Ascending aorta (tissue), 2 donors: ENCODE measurements at regions not wholly inside any gene's neighbourhood (a gene's known extent, or its start where the extent isn't known, plus 50 kb on each side); places are given as distances from the start of the nearest gene placed in this dataset.

Experiments used
- DNase-seq, 2 donors: peaks; one replicate each; pipeline ENCODE4 v3.0.0-alpha.2; 2019; ENCODE audit warnings: low spot score in 2 of 2
- H3K27ac ChIP-seq, 2 donors: fragments of 200-600 bp; sonication (generic); one replicate each; pipeline ENCODE4 v1.5.1; 2016 to 2017; ENCODE audit warnings: mild to moderate bottlenecking in 1 of 2
- H3K27me3 ChIP-seq: fragments of 200-600 bp; sonication (generic); one replicate; pipeline ENCODE4 v1.5.1; 2017
- H3K36me3 ChIP-seq, 2 donors: fragments of 200-600 bp; sonication (generic); one replicate each; pipeline ENCODE4 v1.5.1; 2016
- H3K4me1 ChIP-seq, 2 donors: fragments of 200-600 bp; sonication (generic); one replicate each; pipeline ENCODE4 v1.5.1; 2016 to 2017; ENCODE audit warnings: mild to moderate bottlenecking in 1 of 2
- H3K4me3 ChIP-seq, 2 donors: fragments of 200-600 bp; sonication (generic); one replicate each; pipeline ENCODE4 v1.5.1; 2016 to 2017; ENCODE audit warnings: mild to moderate bottlenecking in 1 of 2
- H3K9me3 ChIP-seq, 2 donors: fragments of 200-600 bp; sonication (generic); one replicate each; pipeline ENCODE4 v1.5.1; 2016
- CTCF ChIP-seq, 3 experiments: fragments of 200-600 bp in 2 of 3; fragments of 450-650 bp in 1 of 3; sonication (generic) in 2 of 3; IDR thresholded peaks; one replicate each; pipeline ENCODE4 v1.5.1; 2016 to 2019; ENCODE audit warnings: antibody characterized with exemption in 3 of 3, mild to moderate bottlenecking in 1 of 3, moderate library complexity in 1 of 3
- intact Hi-C: fragments of 100-400 bp; cut with DNase I; formaldehyde crosslinking; loops from one replicate; pipeline ENCODE4 v1.15.1; 2023

- Histone ChIP-seq H3K27me3 (no peaks in the 10 kb centered on the region), H3K4me1 (peaks cover 3 to 7% of the 10 kb centered on the region in 2 donors), H3K27ac (peak overlapping the region; percentile 51 to 57), H3K9me3 (no peaks in the 10 kb centered on the region), H3K36me3 (no peaks in the 10 kb centered on the region), H3K4me3 (no peak overlapping the region)
- no peak for TF ChIP-seq CTCF (IDR thresholded peaks at IDR 0.05)
- no peak for DNase-seq
- intact Hi-C loops = loop anchor here (2.0 kb wide), 1 partner anchor 33 kb away; no protein-coding TSS in a partner anchor
Measured at GRCh38 chr2:55999790-56000189, 76.2 kb upstream of the EFEMP1 start.

GRCh38 chr2:56001947-56002346, 78.4 kb upstream of the EFEMP1 start:
- H3K27me3 ChIP-seq = no peaks in the 10 kb centered on the region
- peaks cover 3 to 5% of the 10 kb centered on the region in 2 donors for H3K4me1 ChIP-seq
- intact Hi-C loops = no loop called here
- TF ChIP-seq CTCF (IDR thresholded peaks at IDR 0.05) = no peak
- H3K4me3 ChIP-seq = no peak overlapping the region
- H3K36me3 ChIP-seq = no peaks in the 10 kb centered on the region
- no peak overlapping the region for H3K27ac ChIP-seq
- no peak for DNase-seq
- no peaks in the 10 kb centered on the region for H3K9me3 ChIP-seq

- Histone ChIP-seq H3K4me1 (peaks cover 0 to 3% of the 10 kb centered on the region in 2 donors), H3K27ac (no peak overlapping the region), H3K4me3 (no peak overlapping the region), H3K27me3 (no peaks in the 10 kb centered on the region), H3K9me3 (no peaks in the 10 kb centered on the region), H3K36me3 (no peaks in the 10 kb centered on the region)
- intact Hi-C loops = loop anchor here (1.0 to 2.0 kb wide), 4 partner anchors 42 to 291 kb away; partner anchors contain the start of gene EFEMP1
- DNase-seq = no peak
- no peak for TF ChIP-seq CTCF (IDR thresholded peaks at IDR 0.05)
Measured at GRCh38 chr2:56008661-56009431, 85.3 kb upstream of the EFEMP1 start.

GRCh38 chr2:56009758-56010458, 86.3 kb upstream of the EFEMP1 start:
- intact Hi-C loops = loop anchor here (1.0 to 2.0 kb wide), 4 partner anchors 43 to 292 kb away; partner anchors contain the start of gene EFEMP1
- TF ChIP-seq CTCF (IDR thresholded peaks at IDR 0.05) = peak; percentile 42 to 73 (median 54)

GRCh38 chr2:56011624-56012023, 88.0 kb upstream of the EFEMP1 start:
- no peak overlapping the region for H3K4me3 ChIP-seq
- H3K4me1 ChIP-seq = peaks cover 0 to 3% of the 10 kb centered on the region in 2 donors
- no peaks in the 10 kb centered on the region for H3K27me3 ChIP-seq
- no peaks in the 10 kb centered on the region for H3K36me3 ChIP-seq
- intact Hi-C loops = no loop called here
- no peaks in the 10 kb centered on the region for H3K9me3 ChIP-seq
- no peak for TF ChIP-seq CTCF (IDR thresholded peaks at IDR 0.05)
- DNase-seq = no peak
- H3K27ac ChIP-seq = no peak overlapping the region

More at GRCh38 chr2:56009758-56010458, 86.3 kb upstream of the EFEMP1 start:
- Histone ChIP-seq H3K4me3 (no peak overlapping the region), H3K9me3 (no peaks in the 10 kb centered on the region), H3K27me3 (no peaks in the 10 kb centered on the region), H3K36me3 (no peaks in the 10 kb centered on the region), H3K27ac (no peak overlapping the region), H3K4me1 (peaks cover 0 to 3% of the 10 kb centered on the region in 2 donors)
- DNase-seq = no peak
